ENCODE measurements at regions not wholly inside any gene's neighbourhood (a gene's known extent, or its start where the extent isn't known, plus 50 kb on each side); places are given as distances from the start of the nearest gene placed in this dataset.

DNA sequence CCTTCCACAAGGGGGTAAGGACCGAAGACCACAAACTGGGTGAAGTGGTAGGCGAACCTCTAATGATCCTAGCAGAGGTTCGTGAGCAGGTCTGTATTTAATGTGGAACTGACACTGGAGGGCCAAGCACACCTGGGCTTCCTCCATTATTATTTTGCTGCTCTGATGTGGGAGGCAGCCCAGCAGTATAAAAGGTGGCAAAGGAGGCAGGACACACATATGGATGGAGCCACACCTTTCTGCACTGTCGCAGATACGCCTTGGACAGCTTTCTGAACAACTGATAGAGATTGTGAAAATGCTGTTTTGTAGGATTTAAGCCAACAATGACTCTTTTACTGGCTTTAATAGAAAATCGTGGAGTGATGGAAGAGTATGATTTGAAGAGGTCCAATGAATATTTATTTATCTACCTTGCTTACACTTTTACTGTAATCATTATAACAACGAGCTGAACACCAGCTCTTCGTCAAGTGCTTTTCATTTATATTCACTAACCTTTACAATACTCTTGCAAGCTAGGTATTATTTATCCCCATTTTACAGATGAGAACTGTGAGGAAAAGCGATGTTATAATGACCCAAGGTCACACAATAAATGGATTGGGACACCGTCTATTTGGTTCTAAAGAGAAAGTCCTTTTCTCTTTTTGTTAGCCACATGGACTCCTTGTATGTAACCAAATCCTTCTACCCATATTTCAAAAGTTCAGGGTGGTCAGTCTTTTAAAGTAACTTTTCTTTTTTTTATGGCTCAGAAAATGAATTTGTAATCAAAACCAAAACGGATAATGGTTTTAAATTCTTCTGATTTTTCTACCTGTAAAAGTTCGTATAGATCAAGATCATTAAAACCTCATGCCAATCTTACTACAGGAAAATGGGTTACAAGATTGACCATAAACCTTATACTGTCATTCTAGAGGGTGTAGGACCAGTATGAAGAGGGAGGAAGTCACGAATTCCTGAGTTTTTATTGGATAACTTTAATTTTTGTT, 116.9 kb downstream of the UTRN start:
- peaks cover 93% of the 10 kb centered on the region for H4K20me1 ChIP-seq (ENCODE audit: control insufficient read depth, insufficient read depth, low read length, poor library complexity, severe bottlenecking)
- Mint-ChIP-seq H3K27ac (no peak overlapping the region), H3K9me3 (ENCODE audit: insufficient read depth) (peaks cover 5% of the 10 kb centered on the region), H3K4me1 (peaks cover 29% of the 10 kb centered on the region), H3K4me3 (no peak overlapping the region), H3K27me3 (no peaks in the 10 kb centered on the region)
- no peaks in the 10 kb centered on the region for H3K27me3 ChIP-seq (replicated peaks in 1 of 4; ENCODE audit: control extremely low read depth in 1 of 4, control insufficient read depth in 3 of 4, insufficient read depth in 4 of 4, low read length in 3 of 4)
- 100% methylated on average over 6 of the region's 13 CpGs for WGBS (ENCODE audit: insufficient coverage)
- H3K4me2 ChIP-seq (replicated peaks; ENCODE audit: low read depth, low read length, poor library complexity, severe bottlenecking): no peak overlapping the region
- DNase-seq: no peak
- no peak overlapping the region for H3K4me3 ChIP-seq (ENCODE audit: control extremely low read depth in 1 of 5, extremely low read depth in 1 of 5, insufficient read depth in 1 of 5, low read depth in 2 of 5, low read length in 4 of 5)
- POLR2A ChIA-PET: no interaction called here
- H3K9ac ChIP-seq (ENCODE audit: low read length): no peak overlapping the region
- CTCF ChIA-PET: no interaction called here
- peaks cover 2 to 35% of the 10 kb centered on the region in 2 experiments for H3K36me3 ChIP-seq (replicated peaks in 1 of 2; ENCODE audit: control extremely low read depth in 1 of 2, control insufficient read depth in 1 of 2, extremely low read depth in 1 of 2, insufficient read depth in 2 of 2, low read length in 1 of 2)
- no peak overlapping the region for H2AFZ ChIP-seq (ENCODE audit: insufficient read depth, low read depth, low read length, poor library complexity, severe bottlenecking)
- H3K4me1 ChIP-seq (ENCODE audit: control insufficient read depth in 2 of 2, insufficient read depth in 2 of 2, low read length in 2 of 2): no peaks in the 10 kb centered on the region
- TF ChIP-seq, protein P1, sequence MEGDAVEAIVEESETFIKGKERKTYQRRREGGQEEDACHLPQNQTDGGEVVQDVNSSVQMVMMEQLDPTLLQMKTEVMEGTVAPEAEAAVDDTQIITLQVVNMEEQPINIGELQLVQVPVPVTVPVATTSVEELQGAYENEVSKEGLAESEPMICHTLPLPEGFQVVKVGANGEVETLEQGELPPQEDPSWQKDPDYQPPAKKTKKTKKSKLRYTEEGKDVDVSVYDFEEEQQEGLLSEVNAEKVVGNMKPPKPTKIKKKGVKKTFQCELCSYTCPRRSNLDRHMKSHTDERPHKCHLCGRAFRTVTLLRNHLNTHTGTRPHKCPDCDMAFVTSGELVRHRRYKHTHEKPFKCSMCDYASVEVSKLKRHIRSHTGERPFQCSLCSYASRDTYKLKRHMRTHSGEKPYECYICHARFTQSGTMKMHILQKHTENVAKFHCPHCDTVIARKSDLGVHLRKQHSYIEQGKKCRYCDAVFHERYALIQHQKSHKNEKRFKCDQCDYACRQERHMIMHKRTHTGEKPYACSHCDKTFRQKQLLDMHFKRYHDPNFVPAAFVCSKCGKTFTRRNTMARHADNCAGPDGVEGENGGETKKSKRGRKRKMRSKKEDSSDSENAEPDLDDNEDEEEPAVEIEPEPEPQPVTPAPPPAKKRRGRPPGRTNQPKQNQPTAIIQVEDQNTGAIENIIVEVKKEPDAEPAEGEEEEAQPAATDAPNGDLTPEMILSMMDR (IDR thresholded peaks at IDR 0.05): no peak
- no peak for TF ChIP-seq EZH2 (IDR thresholded peaks at IDR 0.05; ENCODE audit: borderline replicate concordance, insufficient read depth, low read depth, low read length, poor library complexity, severe bottlenecking)
- H3K27ac ChIP-seq (ENCODE audit: low read length in 2 of 2): no peak overlapping the region
- H3K9me3 ChIP-seq (ENCODE audit: control extremely low read depth in 1 of 3, control insufficient read depth in 2 of 3, insufficient read depth in 1 of 3, low read length in 2 of 3): peaks cover 2 to 13% (median 9%) of the 10 kb centered on the region in 3 donors
- intact Hi-C loops (cut with micrococcal nuclease): no loop called here
- ATAC-seq (ENCODE audit: low read depth): no peak
- H3K79me2 ChIP-seq (ENCODE audit: control insufficient read depth, insufficient read depth, low read length): peaks cover 96% of the 10 kb centered on the region

- H3K27me3 ChIP-seq (replicated peaks in 1 of 4; ENCODE audit: control extremely low read depth in 1 of 4, control insufficient read depth in 3 of 4, insufficient read depth in 4 of 4, low read length in 3 of 4): no peaks in the 10 kb centered on the region
- TF ChIP-seq, protein P1 (IDR thresholded peaks at IDR 0.05): no peak
- TF ChIP-seq EZH2 (IDR thresholded peaks at IDR 0.05; ENCODE audit: borderline replicate concordance, insufficient read depth, low read depth, low read length, poor library complexity, severe bottlenecking): no peak
- H3K27ac ChIP-seq (ENCODE audit: low read length in 2 of 2): no peak overlapping the region
- WGBS (ENCODE audit: insufficient coverage): 92% methylated on average over 5 of the region's 8 CpGs
- H2AFZ ChIP-seq (ENCODE audit: insufficient read depth, low read depth, low read length, poor library complexity, severe bottlenecking): no peak overlapping the region
- ChIA-PET CTCF (no interaction called here), POLR2A (no interaction called here)
- peaks cover 5% of the 10 kb centered on the region for H3K9me3 Mint-ChIP-seq (ENCODE audit: insufficient read depth)
- no peak overlapping the region for H3K27ac Mint-ChIP-seq
- no peaks in the 10 kb centered on the region for H3K27me3 Mint-ChIP-seq
- H3K9me3 ChIP-seq (ENCODE audit: control extremely low read depth in 1 of 3, control insufficient read depth in 2 of 3, insufficient read depth in 1 of 3, low read length in 2 of 3): peaks cover 2 to 7% (median 4%) of the 10 kb centered on the region in 3 donors
- peaks cover 34% of the 10 kb centered on the region for H3K4me1 Mint-ChIP-seq
- peaks cover 96% of the 10 kb centered on the region for H3K79me2 ChIP-seq (ENCODE audit: control insufficient read depth, insufficient read depth, low read length)
- no peak overlapping the region for H3K4me3 Mint-ChIP-seq
- H3K36me3 ChIP-seq (replicated peaks in 1 of 2; ENCODE audit: control extremely low read depth in 1 of 2, control insufficient read depth in 1 of 2, extremely low read depth in 1 of 2, insufficient read depth in 2 of 2, low read length in 1 of 2): peaks cover 2 to 32% of the 10 kb centered on the region in 2 experiments
- ATAC-seq (ENCODE audit: low read depth): no peak
- H3K4me2 ChIP-seq (replicated peaks; ENCODE audit: low read depth, low read length, poor library complexity, severe bottlenecking): no peak overlapping the region
- intact Hi-C loops (cut with micrococcal nuclease): no loop called here
- no peaks in the 10 kb centered on the region for H3K4me1 ChIP-seq (ENCODE audit: control insufficient read depth in 2 of 2, insufficient read depth in 2 of 2, low read length in 2 of 2)
- no peak overlapping the region for H3K9ac ChIP-seq (ENCODE audit: low read length)
- DNase-seq: no peak
- peaks cover 91% of the 10 kb centered on the region for H4K20me1 ChIP-seq (ENCODE audit: control insufficient read depth, insufficient read depth, low read length, poor library complexity, severe bottlenecking)
- H3K4me3 ChIP-seq (ENCODE audit: control extremely low read depth in 1 of 5, extremely low read depth in 1 of 5, insufficient read depth in 1 of 5, low read depth in 2 of 5, low read length in 4 of 5): no peak overlapping the region
Observed at GRCh38 chr6:144402750-144403149, 117.6 kb downstream of the UTRN start.
